ENCODE measurements at regions not wholly inside any gene's neighbourhood (a gene's known extent, or its start where the extent isn't known, plus 50 kb on each side); places are given as distances from the start of the nearest gene placed in this dataset.
"Not testable (repeated sequence)": the region's sequence is repeated elsewhere in the genome, so short reads cannot be mapped to it uniquely, and the experiment has no call there.

GRCh38 chr3:150302246-150302645 lies 105.9 kb upstream of the TSC22D2 start:
- DNase-seq (ENCODE audit: low read depth in 3 of 3): no peak

DNA sequence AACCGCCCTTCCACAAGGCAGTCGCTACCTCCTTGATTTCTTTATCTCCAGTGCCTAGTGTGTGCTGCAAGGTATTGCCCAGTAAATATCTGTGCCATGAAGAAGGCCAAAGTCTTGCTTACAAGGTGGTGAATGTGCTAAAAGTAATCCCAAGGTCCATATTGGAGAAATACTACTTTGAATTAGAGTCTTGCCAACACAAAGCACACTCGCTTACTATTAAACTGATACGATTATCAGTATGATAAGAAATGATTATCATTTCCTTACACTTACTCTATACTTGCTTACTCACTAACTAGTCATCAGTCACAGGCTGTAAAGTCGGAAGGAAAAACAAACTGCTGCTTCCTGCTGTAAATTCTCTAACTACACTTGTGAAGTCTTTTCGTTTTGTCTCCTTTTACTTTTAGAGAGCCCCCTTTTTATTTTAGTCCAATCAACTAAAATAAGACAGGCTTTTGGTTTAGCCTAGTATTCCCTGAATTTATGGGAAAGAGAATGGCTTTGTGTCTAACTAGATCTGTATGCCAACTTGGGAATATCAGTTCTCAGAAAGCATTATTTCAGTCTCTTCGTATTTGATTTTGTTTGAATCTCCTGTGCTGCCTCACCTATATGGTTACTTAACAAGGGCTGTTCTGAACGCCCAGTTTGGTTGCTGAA lies 107.1 kb upstream of the TSC22D2 start:
- DNase-seq (ENCODE audit: low read depth in 3 of 3): no peak

- DNase-seq (ENCODE audit: low read depth in 3 of 3): no peak
Observed at GRCh38 chr3:150300388-150300787, 107.7 kb upstream of the TSC22D2 start.

- DNase-seq (ENCODE audit: low read depth in 3 of 3): no peak
Observed at GRCh38 chr3:150299201-150299600, 108.9 kb upstream of the TSC22D2 start.

DNA sequence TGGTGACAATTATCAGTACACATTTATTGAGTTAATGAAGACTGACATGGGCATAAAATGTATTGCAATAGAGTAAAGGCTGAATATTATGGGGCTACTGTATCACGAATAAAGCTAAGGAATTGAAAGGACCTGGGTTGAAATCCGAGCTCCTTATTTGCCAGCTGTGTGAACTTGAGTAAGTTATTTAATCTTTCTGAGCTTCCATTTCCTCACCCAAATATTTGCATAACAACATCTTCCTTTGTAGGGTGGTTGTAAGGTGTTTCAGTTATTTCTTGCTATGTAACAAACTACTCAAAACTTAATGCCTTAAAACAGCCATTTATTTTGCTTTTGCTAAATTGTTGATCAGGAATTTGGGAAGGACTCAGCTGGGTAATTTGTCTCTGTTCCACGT lies 111.1 kb upstream of the TSC22D2 start:
- DNase-seq (ENCODE audit: low read depth in 3 of 3): no peak

DNA sequence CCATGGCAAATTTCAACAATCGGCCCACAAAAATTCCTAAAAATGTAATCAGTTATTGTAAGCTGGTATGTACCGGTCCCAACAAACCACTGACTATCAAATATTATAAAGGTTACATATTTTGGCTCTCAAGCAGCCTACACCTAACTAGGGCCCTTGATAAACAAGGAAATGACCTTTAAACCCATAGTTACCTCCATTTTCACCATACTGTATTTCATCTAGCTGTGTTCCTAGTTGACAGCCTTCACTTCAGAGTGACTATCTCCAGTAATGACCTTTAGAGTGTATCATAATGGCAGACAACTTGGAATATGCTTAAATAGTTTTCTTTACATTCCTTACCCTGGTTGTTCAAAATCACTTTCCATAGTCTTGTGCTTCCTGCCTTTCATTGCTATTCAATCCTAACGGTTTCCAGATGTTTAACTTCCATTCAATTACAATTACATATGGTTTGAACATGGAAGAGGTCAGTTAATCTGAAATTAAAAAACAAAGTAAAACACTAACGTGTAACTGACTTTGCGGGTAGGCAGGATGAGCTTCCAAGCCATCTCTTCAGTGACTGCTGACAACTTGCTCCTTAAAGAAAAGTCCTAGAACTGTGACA lies 111.9 kb upstream of the TSC22D2 start:
- no peak for DNase-seq (ENCODE audit: low read depth in 3 of 3)

GRCh38 chr3:150293401-150294001 lies 114.6 kb upstream of the TSC22D2 start:
- DNase-seq (ENCODE audit: low read depth in 3 of 3): no peak

- no peak for DNase-seq (ENCODE audit: low read depth in 3 of 3)
Observed at GRCh38 chr3:150292891-150293290, 115.2 kb upstream of the TSC22D2 start.

DNA sequence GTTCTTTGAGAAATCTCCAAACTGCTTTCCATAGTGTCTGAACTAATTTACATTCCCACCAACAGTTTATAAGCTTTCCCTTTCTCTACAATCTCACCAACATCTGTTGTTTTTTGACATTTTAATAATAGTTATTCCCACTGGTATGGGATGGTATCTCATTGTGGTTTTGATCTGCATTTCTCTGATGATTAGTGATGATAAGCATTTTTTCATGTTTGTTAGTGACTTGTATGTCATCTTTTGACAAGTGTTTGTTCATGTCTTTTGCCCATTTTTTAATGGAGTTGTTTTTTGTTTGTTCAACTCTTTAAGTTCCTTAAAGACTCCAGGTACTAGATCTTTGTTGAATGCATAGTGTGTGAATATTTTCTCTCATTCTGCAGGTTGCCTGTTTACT lies 116.6 kb upstream of the TSC22D2 start:
- no peak for DNase-seq (ENCODE audit: low read depth in 3 of 3)

GRCh38 chr3:150286390-150287147 lies 121.5 kb upstream of the TSC22D2 start:
- no peak for DNase-seq (ENCODE audit: low read depth in 3 of 3)

DNA sequence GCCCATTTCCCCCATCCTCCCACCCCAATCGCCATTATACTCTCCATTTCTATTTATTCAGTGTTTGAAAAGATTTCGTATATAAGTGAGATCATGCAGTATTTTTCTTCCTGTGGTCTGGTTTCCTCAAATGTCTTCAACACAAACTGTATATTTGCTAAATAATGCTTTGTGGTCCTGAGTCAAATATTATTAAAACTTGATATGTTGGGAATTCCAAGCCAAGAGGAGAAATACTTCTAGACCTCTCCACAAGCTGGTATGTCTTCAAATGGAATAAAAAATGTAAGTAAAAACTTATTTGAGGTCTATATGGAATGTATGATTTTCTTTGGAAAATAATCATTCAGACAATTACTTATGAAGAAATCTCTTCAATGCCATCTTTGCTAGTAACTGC lies 122.5 kb upstream of the TSC22D2 start:
- no peak for DNase-seq (ENCODE audit: low read depth in 3 of 3)

DNA sequence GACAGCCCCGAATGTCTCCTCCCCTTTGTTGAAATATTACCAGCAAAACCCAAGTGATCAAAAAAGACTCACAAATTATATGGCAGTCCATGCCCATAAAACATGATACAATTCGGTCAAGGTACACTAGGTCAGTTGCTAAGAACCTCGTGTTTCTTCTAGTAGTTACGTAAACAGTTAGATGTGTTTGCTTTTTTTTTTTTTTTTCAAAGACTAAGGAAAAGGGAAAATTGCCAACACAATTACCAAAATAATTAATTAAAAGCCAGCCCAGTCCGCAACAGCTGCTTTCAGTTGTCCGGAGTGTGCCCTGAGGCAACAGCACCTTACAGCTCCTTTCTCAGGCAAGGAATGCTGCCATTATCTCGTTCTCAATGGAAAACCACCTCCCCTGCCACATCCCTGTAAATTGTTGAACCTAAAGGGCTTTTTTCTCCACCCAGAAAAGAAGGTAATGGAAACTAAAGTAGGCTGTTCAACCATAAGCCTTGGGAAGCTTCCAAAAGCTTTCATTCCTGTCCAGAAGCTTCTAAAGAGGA lies 129.2 kb upstream of the TSC22D2 start:
- no peak for DNase-seq (ENCODE audit: low read depth in 3 of 3)

GRCh38 chr3:150278195-150278594 lies 129.9 kb upstream of the TSC22D2 start:
- DNase-seq (ENCODE audit: low read depth in 3 of 3): no peak

- DNase-seq (ENCODE audit: low read depth in 3 of 3): no peak
Observed at GRCh38 chr3:150277444-150277843, 130.7 kb upstream of the TSC22D2 start.

DNA sequence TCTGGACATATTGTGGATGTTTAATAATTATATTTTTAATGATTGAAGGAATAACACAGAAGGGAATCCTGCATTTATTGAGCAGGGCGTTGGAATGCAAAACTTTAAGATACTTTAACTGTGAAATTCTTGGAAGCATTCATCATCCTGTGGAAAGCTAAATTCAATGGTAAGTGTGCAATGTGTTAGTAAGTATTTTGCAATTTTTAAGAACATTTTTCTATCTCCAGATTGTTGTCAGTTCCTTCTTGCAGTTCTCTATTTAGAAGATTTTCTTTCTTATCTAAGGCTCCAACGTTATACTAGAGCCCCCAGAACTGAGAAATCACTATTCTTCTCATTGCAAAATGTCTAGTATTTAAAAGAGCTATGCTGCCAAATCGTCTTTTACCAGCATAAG lies 132.2 kb upstream of the TSC22D2 start:
- no peak for DNase-seq (ENCODE audit: low read depth in 3 of 3)

- DNase-seq (ENCODE audit: low read depth in 3 of 3): no peak
Observed at GRCh38 chr3:150274372-150274771, 133.7 kb upstream of the TSC22D2 start.

DNA sequence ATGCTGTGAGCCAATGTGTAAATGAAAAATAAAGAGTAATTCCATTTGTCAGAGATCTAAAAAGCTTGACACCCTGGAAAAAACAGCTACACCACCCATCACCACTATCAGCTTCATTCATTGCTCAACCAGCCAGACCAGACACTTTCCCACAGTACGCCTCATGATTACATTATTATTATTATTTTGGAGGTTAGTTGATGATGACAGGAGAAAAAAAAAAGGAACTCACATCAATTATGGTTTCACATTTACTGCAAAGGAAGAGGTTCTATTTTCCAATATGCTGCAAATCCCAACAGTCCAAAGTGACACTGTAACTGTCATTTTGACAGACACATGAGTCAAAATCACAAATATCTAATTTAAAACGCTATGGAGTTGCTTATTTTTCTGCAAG lies 134.7 kb upstream of the TSC22D2 start:
- no peak for DNase-seq (ENCODE audit: low read depth in 3 of 3)

DNA sequence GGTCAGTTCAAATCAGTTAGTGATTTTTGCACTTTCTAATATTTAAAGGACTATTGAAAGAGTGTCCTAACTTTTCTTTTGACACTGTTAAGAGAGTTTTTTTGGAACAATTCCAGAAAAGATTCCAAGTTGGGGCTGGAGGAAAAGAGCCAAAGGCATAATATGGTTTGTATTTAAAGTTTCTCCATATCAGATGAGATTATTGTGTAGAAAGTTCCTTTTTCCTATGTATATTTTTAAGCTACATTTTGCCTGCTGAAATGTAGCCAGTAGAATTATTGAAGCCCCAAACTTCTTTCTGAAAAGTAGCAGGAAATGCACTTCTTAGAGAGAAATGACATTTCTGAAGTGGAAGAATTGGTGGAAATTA lies 136.5 kb upstream of the TSC22D2 start:
- no peak for DNase-seq (ENCODE audit: low read depth in 3 of 3)

DNA sequence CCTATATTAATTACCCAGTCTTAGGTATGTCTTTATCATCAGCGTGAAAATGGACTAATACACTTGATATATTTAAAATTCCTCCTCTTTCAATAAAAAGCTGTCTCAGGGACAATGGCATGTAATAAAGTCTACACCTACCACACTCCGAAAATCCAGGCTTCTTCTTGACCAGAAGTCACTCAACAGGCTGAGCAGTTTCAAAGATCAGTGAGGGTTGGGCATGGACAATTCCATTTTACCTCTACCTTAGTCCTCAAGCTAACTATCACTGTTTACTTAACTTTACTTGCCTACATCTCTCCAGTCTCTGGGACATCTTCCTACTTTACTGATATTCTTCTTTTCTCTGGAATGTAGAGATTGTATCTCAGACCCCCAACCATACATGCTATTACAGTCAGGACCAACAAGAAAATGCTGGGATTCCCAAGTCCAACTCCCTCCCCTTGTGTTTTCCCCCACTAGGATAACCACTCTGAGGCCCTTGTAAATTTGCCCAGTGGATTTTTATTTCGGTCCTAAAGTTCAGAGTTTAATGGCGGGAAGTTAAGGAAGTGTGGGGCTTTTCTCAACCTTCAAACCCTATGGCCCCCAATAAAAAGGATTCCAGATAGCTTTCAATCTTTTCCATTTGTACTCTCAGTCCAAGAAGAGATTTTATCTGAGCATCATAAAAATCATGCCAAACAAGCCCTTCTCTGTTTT lies 137.1 kb upstream of the TSC22D2 start:
- DNase-seq (ENCODE audit: low read depth in 3 of 3): no peak

GRCh38 chr3:150270444-150270843 lies 137.7 kb upstream of the TSC22D2 start:
- DNase-seq (ENCODE audit: low read depth in 3 of 3): not testable (repeated sequence)

DNA sequence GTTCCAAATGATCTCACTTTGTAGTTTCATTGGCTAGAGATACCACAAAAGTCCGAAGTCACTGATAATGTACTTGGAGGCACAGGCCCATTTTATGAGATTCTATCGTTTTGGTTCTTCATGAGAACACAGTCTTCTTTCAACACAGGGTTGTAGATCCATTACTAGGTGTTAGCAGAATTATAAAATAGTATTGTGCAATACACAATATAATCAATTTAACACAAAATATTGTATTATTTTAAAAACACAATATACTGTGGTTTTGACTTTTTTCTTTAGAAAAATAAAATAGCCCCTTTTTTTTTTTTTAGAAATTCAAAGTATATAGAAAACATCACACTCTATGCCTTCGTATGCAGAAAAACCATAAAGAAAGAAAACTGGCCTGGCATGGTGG lies 138.6 kb upstream of the TSC22D2 start:
- no peak for DNase-seq (ENCODE audit: low read depth in 3 of 3)
